NCI-H2107 (cell line): ENCODE measurements at regions not wholly inside any gene's neighbourhood (a gene's known extent, or its start where the extent isn't known, plus 50 kb on each side); places are given as distances from the start of the nearest gene placed in this dataset.
A peak's percentile ranks its signal among the peaks of the same experiment; 100 is the strongest.

Source experiments
- DNase-seq: peaks from one replicate; lab custom pipeline; 2025; lab: John Stamatoyannopoulos, UW

DNA sequence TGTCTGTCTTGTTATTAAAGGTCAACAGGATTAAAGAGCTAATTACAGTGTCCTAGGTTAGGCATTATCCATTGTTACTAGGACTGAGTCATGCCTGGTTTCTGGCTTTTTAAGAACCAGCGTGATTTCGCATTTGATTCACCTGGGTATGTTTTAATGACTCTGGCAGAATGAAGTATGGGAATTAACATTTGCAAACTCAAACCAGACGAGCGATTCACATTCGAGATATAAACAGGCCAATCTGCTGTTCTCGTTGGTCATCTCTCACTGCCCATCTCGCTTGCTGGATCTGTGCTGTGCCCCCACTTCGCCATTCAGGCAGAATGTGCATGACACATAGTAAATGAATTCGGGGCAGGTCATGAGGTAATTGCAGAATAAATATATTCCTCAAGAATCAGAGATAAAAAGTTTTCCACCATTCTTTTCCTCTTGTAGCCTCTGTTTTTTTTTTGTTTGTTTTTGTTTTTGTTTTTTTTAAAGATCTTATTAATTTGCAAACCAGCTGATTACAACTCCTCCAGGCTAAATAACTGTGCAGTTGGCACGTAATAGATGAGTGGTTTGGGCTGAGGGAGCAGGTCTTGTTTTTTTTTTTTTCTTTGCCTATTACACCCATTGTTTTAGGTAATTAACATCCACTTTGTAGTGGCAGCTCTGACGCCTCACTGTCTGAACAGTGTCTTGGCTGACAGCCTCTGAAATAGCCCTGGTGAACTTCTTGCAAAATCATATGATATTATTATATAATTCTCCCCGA lies 313.5 kb upstream of the MSX2 start:
- DNase-seq = no peak

DNA sequence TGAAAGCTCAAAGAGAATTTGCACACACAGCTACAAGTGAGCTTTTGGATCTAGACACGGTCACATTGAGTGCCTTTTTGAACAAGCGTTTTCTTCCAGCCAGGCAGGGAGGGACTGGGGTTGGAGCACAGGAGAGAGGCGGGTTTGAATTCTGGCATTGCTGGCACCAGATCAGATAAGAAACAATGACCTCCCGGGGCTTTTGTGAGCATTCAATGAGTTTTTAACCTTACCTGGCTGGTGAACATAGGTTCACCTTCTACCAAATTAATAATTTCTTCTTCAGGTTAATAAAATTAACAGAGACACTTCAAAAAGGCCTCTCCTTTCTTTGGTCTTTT lies 312.9 kb upstream of the MSX2 start:
- no peak for DNase-seq

DNA sequence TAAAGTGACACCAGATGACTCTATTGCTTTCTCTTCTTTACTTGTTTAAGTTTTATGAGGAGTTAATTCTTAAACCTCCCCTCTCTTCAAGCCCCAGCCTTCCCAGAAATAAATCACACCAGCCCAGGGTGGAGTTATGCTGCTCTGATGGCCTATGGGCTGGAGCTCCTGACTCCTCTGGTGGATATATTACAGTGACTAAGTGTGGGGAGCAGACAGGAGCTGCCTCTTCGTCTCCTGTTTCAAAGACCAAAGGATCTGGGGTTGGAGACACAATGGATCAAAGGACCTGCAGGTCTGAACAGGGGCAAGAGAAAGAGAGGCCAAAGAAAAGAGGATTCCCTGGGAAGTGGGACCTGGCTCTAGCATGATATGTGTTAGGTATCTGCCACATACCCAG lies 312.0 kb upstream of the MSX2 start:
- DNase-seq = no peak

DNA sequence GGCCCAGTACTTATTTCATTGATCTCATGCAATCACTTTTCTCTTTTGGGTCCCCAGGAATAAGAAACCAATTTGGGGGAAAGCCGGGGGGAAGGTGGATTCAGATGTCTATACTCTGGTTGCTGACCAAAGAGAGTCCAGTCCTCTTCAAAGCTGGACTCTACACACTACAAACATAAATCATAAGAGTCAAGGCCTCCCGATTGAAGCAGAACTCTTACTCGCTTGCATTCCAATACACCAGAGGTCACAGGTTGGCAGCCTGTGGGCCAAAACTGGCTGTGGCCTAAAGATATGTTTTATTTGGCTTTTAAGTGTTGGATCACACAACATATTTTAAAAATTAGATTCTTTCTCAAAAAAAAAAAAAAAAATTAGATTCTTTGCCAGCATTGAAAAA lies 311.4 kb upstream of the MSX2 start:
- DNase-seq = no peak

DNA sequence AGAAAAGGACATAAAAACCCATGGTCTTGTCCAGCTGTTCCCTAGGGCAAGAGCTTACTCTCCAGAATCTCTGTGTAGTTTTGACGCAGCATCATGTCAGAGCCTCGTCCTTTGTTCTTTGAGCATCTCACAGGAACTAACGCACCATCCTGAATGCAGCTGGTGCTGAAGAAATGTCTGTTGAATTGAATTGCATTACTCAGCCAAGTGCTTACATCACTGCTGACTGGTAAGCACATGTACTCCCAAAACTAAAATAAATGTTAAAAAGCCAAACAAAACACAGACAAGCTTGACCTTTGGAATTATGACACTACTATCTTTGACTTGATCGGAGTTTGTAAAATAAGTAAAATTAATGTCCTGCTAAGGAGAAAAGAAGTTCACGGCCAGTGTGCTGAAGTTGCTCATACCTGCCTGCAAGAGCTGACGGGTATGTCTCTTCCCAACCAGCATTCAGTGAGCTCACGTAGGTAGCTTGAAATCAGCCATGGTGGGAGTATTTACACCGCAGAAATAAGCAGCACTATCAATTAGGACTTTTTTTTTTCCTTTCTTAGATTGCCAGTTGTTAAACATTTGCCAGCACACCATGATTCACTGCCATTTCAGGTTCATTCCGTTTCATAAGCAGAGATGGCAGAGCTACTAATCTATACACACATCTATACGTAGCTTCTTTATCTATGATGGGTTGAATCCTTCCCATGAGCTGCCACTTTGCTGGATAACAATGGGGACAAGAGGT lies 310.6 kb upstream of the MSX2 start:
- DNase-seq = no peak

DNA sequence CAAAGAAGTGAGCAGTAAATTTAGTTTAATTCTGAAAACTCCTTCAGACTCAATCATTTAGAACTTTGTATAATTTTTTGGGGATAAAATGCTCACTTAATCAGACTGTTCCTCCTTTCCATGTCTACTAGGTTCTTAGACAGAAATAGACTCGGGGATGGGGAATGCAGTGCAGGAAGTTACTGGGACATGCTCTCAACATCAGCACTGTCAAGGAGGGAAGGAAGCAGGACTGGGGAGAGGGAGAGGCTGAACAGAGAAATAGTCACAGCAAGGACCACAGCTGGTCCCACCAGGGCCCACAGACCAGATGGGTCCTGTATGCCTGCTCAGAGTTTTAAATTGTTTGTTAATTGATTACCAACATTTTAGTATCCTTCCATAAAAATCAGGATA lies 310.1 kb upstream of the MSX2 start:
- no peak for DNase-seq

DNA sequence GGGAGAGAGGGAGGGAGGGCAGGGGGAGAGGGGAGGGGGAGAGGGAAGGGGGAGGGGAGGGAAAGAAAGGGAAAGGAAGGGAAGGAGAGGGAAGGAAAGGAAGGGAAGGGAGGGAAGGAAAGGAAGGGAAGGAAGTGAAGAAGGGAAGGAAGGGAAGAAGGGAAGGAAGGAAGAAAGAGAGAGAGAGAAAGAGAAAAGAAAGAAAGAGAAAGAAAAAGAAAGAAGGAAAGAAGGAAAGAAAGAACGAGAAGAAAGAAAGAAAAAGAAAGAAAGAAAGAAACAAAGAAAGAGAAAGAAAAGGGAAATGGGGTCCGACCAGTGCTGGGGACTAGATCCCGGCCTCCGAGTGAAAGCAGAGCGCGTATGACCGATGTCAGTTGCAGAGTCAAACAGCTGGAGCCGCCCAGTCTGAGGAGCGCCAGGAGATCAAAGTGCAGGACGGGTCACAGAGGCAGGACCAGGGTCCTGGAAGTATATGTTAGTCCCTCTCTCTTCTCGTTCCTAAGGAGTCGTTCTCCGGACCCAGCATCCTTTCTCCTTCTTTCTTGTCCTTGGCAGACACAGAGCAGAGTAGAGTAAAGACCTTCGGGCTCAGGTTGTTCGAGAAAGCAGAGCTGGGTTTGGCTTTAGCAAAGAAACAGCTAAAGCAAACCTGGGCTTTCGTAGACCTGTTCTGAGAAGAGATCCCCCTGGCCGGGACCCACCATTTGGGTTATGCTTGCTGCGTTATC lies 305.4 kb upstream of the MSX2 start:
- no peak for DNase-seq

DNA sequence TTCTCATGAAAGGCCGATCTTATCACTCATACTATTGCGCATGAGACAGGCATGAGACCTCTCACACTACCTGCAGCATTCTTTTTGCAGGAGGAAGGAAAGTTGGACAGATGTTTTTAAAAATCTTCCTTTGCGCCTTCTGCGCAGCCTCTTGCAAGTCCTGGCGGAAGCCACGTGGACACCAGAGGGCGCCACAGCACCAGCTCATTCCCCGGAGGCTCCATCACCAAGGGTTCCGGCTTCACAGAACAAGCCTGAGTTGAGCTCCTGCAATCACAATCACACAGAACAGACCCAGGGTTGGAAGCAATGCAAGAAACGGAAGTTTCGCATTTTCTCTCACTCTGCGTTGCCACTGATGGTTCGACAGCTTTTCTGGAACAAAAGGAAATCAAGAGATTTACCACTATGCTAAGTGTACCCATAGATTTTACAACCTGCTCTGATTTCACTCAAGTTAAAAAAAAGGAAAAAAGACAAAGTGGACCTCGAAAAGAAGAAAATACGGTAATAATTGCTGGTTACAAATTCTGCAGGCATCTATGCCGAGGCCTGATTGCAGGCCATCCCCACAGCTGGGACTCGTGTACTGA lies 304.7 kb upstream of the MSX2 start:
- DNase-seq = peak; percentile 3

DNA sequence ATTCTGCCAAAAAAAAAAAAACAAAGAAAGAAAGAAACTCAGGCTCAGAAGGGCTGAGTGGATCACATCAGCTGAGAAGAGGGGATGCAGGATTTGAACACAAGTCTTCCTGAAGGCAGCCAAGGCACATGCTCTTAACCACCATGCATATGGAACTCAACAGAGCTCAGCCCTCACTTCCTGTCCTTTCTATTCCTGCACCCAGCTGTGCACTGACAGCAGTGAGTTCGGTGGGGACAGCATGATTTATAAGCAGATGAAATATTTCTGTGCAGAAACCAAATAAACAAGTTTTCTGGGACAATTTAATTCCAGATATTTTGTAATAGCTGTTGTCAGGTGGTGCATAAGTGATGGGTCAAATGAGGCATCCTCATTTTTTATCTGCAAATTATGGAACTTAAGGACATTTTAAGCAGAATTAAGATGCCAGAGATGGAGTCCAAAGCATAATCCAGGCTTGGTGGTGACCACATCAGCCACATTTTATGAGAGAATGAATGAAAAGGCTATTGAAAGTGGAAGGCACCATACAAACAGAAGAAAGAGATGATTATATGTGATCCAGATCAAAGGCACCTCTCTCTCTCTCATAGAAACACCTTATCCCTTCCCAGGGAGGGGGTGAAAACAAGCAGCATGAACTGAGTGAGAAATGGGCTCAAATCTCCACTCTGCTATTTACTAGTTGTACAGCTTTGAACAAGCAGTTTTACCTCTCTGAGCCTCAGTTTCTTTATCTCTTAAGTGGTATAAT lies 303.6 kb upstream of the MSX2 start:
- no peak for DNase-seq

DNA sequence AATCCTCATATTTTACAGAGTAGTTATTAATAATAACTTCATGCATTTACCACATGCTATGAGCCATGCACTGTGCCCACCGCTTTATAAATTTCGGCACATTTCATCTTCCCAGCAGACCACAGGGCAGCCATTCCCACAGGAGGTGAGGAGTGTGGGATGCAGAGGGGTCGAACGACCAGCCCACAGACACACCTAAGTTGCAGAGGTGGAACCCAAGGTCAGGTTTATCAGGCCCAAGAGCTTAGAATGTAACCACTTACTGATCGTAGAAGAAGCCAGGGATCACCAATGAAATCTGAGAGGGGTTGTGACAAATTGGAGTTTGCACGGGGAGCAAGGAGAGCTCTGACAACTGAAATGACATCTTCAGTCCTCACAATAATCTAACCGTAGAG lies 303.0 kb upstream of the MSX2 start:
- no peak for DNase-seq

DNA sequence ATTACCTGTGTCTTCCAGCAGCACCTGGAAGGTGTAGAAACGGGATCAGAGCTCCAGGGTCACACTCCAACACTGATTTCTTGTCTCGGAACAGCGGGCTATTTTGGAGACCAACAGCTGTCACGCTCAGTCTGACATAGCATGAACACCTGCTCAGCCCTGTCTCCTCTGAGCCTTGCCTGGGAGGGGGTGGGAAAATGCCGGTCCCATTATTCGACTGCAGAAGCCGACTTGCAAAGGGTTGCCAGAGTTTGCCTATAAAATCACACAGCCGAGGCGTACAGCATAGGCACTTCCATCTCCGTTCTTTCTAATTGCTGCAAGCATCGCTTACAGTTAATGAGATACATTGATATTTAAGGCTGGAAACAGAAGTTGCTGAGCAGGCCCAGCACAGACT lies 300.8 kb upstream of the MSX2 start:
- no peak for DNase-seq

DNA sequence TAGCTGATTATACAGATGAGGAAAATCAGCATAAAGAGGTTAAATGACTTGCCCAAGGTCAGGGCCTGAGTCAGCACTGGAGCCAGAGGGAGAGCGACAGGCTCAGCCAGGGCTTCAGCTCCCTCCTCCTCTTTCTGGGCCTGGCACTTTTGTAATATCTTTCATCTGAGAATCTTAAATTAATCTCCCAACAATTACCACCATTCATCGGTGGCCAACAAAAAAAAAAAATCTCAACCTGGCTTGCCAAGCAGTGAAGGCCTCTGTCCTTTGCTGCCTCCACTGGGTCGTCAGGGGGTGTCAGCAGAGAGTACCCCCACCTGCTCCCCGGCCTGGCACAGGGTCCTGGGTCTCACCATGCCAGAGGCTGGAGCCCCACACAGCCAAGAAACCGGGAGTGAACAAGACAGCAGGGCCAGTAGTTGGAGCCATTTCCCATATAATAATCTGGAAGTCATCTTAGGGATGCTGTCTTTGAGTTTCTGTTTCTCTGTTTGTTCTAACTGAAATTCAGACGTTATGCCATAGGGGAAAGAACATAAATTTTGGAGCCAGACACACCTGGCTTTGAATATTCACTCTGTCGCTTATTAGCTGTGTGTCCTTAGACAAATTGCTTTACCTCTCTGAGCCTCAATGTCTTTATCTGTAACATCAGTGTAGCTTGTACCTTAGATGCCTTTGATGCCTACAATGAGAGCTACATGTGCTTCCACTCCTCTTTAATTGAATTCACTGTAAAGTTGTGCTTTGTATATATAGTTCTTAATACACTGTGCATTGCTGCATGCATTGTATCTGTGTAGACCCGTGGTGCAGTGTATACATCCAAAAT lies 299.9 kb upstream of the MSX2 start:
- DNase-seq = no peak

DNA sequence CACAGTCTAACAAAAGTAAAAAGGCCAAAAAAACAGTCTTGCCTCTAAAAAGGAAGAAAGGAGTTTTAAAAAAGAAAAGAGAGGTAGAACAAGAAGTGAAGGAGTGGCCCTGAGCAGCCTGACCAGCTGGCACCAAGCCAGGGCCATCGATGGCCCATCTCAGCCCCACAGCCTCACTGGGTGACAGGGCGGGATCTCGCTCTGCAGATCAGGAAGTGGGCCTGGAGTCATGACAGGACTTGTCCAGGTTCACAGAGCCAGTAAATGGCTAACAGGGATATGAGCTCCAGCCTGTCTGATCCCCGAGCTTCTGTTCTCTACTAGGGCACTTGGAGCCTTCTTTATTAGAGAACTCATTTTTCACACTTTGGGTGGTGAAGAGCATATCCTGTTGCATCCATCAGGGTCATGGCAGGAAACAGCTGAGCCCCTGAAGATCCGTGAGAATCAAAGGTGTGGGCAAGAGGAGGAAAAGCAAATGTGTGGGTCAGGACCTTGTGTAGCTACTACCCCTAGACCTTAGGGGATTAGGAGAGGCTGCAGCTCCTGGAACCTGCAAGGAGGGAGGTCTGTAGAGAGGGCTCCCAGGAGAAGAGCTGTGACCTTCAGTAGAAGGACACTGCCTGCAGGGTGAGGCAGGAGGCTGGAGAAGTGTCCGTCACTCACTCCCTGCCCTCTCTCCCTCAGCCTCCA lies 299.0 kb upstream of the MSX2 start:
- no peak for DNase-seq

DNA sequence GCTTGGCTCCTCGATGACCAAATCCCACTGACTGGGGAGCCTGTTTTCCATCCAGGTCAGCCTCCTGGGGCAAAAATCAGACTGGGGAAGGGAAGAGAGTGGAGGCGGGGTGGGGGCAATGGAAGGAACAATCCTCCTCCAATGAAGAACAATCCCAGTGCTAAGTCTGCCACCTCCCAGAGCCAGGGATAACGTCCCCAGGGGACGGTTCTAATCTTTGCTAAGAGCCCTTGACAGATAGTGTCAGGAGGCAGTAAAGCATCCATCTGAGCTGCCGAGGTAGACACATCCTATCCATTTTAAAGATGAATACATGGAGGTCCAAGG lies 298.5 kb upstream of the MSX2 start:
- DNase-seq = no peak

DNA sequence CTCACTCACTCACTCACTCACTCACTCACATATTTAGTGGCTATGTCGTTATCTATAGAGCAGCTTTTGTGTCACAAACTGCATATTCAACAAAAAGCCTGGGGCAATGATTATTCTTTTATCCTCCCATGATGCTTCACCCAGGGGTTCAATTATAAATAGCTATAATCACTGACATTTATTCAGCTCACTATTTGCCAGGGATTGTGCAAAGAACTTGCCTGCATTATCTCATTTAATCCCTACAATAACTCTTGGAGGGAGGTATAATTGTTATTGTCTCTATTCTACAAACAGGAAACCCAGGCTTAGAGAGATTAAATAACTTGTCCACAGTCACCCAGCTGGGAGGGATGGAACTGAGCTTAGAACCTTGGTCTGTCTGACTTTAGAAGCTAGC lies 298.0 kb upstream of the MSX2 start:
- no peak for DNase-seq

DNA sequence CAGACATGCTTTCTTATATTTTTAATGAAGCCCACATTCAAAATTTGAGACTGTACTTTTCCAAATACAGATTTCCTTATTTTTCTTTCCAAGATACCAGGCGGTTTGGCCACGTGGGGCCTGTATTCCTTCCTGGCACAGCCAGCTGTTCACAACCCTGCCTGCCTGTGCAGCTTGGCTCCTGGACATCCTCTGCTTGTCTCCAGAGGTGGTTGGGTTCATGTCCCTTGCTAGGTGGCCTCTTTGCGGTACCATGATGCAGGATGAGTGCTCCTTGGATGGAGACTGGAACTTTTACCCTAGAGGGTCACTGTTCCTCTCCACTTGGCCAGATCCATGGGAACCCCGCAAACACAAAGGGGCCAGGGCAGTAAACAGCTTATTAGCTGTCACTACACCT lies 297.5 kb upstream of the MSX2 start:
- no peak for DNase-seq

DNA sequence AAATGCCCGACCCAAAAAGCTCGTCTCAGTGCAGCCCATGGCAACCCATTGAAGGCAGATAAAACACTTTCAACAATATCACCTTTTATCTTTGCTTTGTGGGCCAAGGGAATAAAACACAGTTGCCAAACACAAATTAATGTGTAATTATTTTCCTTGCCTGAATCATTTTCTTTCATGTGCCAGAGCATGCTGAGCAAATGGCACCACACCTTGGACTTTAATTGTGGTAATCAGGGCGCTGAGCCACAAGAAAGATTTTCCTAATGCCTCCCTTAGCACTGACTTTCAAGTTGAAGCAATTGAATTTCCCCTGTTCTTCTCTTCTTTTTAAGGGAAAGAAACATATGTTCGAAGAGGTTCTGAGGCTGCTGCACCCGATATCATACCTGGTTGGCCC lies 297.1 kb upstream of the MSX2 start:
- DNase-seq = no peak

DNA sequence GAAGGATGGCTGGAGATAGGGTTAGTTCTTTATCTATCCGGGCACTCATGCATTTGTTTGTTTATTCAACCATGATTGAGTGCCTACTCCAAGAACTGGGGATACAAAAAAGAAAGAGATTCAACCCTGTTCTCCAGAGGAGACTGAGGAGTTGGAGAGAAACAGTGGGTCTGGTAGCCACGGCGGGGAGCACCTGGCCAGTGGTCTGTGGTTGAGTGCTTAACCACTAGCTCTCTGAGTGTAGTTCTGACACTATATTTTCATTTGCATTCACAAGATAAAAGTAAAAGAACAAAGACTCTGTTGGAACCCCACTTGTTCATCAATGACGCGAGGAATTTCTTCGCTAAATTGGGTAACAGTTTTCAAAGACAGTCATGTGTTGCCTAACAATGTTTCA lies 295.5 kb upstream of the MSX2 start:
- DNase-seq = no peak

DNA sequence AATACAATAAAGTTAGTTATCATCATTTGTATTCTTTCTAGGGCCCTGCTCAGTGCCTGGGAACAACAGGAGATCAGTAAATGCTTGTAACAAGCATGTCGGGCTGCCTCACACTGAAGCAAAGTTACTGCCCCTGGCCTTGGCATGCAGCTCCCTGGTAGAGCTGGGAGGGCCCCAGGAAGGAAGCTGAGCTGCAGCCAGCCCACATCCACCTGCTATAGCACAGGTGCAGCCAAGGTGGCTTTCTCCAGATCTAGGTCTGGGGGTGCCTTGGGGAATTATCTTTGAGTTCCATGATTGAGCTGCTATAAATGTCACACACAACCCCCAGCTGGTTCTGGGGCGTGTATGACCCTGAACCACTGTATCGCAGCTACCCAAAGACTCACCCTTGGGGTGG lies 293.4 kb upstream of the MSX2 start:
- DNase-seq = no peak

DNA sequence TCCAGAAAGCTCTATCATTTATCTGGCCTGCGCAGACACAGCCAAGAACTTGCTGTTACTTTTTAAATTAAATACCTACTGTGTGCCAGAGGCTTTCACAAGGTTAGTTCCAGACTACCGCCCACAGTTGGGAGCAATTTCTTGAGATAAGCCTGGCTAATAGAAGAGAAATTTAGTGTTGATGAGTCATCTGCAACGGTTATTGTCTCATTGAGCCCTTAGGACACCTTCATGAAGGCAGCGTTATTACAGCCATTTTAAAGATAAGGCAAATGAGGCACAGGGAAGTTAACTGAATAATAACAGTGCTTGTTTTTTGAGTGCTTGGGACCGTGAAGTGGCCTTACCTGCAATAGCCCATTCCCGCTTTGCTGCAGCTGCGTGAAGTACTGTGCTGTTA lies 292.9 kb upstream of the MSX2 start:
- DNase-seq = no peak

DNA sequence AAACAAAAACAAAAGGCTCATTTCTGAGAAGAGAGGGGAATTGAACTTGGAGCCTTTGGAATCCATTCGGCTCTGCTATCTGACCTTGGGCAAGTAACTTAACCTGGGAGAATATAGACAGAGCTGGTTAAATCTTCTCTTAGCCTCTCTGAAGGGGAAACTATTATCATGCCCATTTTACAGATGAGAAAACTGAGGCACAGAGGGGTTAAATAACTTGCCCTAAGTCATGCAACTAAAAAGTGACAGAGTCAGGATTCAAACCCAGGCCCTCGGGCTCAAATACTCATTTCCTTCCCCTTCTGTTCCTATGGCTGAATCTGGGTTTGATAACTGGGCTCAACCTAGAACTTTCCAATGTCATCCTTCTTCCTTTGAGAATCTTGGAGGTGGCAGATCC lies 291.3 kb upstream of the MSX2 start:
- DNase-seq = no peak
